HCT116 (cell line): ENCODE measurements at regions not wholly inside any gene's neighbourhood (a gene's known extent, or its start where the extent isn't known, plus 50 kb on each side); places are given as distances from the start of the nearest gene placed in this dataset.

Experiments used
- CBX3 ChIP-seq: IDR thresholded peaks from 2 replicates; pipeline ENCODE4 v1.6.1; 2012; ENCODE audit warnings: low read depth
- CTCF ChIP-seq, 3 experiments: fragments of 200-600 bp in 1 of 3; sonication (generic) in 1 of 3; IDR thresholded peaks in 2 of 3; conservative IDR thresholded peaks in 1 of 3; 2 replicates each; pipeline ENCODE4 v1.5.1; 2012 to 2017; ENCODE audit warnings: low read depth in 2 of 3, low read length in 2 of 3, antibody characterized with exemption in 1 of 3, borderline replicate concordance in 1 of 3, control low read depth in 1 of 3, mild to moderate bottlenecking in 1 of 3, mixed read lengths in 1 of 3, mixed run types in 1 of 3, moderate library complexity in 1 of 3; ENCODE audit not compliant: insufficient read depth in 1 of 3
- EZH2 ChIP-seq: fragments of 200-600 bp; sonication (generic); IDR thresholded peaks from 2 replicates; pipeline ENCODE4 v1.6.1; 2017; ENCODE audit warnings: antibody characterized with exemption, mixed run types
- POLR2A ChIP-seq: IDR thresholded peaks from 2 replicates; pipeline ENCODE4 v1.7.0; 2011; ENCODE audit warnings: borderline replicate concordance; ENCODE audit not compliant: insufficient read depth, insufficient read length; ENCODE audit errors: extremely low read depth
- POLR2AphosphoS5 ChIP-seq: IDR thresholded peaks from 2 replicates; pipeline ENCODE4 v1.6.1; 2011; ENCODE audit warnings: mild to moderate bottlenecking, low read depth, low read length, moderate library complexity
- REST ChIP-seq: IDR thresholded peaks from 2 replicates; pipeline ENCODE4 v1.6.1; 2012; ENCODE audit warnings: low read depth
- SIN3A ChIP-seq: IDR thresholded peaks from 2 replicates; pipeline ENCODE4 v1.6.1; 2012; ENCODE audit warnings: low read depth

GRCh38 chr3:170712336-170712735, 126.5 kb upstream of the SLC7A14 start:
- TF ChIP-seq POLR2AphosphoS5 (no peak), REST (no peak), CTCF (IDR thresholded peaks at IDR 0.05 in 2 of 3, conservative IDR thresholded peaks at IDR 0.05 in 1 of 3; ENCODE audit: borderline replicate concordance in 1 of 3, insufficient read depth in 1 of 3, low read depth in 2 of 3, low read length in 2 of 3) (no peak), SIN3A (no peak), CBX3 (no peak), POLR2A (no peak), EZH2 (no peak)
